ENCODE measurements at regions not wholly inside any gene's neighbourhood (a gene's known extent, or its start where the extent isn't known, plus 50 kb on each side); places are given as distances from the start of the nearest gene placed in this dataset.

DNA sequence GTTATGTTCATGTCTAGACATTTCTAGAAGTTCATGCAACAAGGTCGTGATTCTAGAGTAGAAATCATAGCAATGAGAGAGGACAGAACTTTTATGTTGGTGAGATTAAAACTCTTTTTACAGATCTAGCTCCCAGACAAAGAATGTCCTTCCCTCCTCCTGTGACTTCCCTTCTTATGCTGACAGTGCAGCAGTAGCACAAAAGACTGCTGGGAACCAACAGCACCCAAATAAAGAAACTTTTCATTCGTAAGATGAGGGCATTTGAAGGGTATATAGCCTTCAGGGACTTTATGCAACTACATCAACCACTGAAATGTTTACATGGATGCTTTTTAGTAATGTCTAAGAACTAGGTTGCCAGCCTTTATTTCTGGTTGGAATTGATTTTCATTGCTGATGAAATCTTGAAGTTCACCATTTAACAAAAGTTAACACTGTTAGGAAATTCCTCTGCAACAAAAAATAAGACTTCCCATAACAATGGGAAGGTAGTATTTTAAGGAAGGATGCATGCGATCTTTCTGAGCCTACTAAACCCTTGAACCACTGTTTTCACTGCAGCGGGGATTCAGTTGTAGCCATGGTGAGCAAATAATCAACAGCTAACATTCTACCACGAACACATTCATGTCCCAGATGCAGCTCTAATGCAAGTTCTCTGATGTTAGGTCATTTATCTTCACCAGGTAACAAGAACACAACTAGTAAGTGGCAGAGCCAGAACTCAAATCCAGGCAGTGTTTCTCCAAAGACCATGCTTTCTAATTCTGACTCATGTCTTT is 672.8 kb downstream of the PTPRC start:
- no peaks in the 10 kb centered on the region for H3K36me3 ChIP-seq (ENCODE audit: insufficient read depth, low read length)
- no peaks in the 10 kb centered on the region for H3K9me3 ChIP-seq (ENCODE audit: low read length)
- no peak overlapping the region for H3K9ac ChIP-seq (ENCODE audit: low read length)
- no peak overlapping the region for H3K4me3 ChIP-seq (ENCODE audit: low read depth in 1 of 2, low read length in 2 of 2)
- no peak overlapping the region for H3K27ac ChIP-seq (ENCODE audit: low read depth, low read length)
- no peaks in the 10 kb centered on the region for H3K4me1 ChIP-seq (ENCODE audit: insufficient read depth, low read length)
- no peaks in the 10 kb centered on the region for H3K27me3 ChIP-seq (ENCODE audit: control insufficient read depth in 1 of 2, insufficient read depth in 2 of 2, low read length in 2 of 2)

DNA sequence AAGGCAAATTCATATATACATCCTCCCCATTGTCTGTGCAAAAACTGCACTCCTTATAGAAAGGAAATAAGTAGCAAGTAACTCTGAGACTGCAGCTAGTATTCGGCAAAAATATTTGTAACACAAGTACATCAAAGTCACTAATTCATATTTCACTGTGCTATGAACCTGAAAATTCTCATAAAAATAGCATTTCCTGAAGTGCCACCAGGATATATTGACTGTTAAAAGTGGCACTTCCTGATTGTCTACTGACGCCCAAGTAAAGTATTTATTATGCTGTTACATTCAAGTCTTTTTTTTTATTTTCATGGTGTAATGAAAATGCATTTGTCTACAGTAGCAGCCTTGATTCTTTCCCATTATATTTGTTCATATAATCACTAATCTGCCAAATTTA is 673.8 kb downstream of the PTPRC start:
- Histone ChIP-seq H3K9me3 (ENCODE audit: low read length) (no peaks in the 10 kb centered on the region), H3K4me3 (ENCODE audit: low read depth in 1 of 2, low read length in 2 of 2) (no peak overlapping the region), H3K4me1 (ENCODE audit: insufficient read depth, low read length) (no peaks in the 10 kb centered on the region), H3K27me3 (ENCODE audit: control insufficient read depth in 1 of 2, insufficient read depth in 2 of 2, low read length in 2 of 2) (no peaks in the 10 kb centered on the region), H3K9ac (ENCODE audit: low read length) (no peak overlapping the region), H3K36me3 (ENCODE audit: insufficient read depth, low read length) (no peaks in the 10 kb centered on the region), H3K27ac (ENCODE audit: low read depth, low read length) (no peak overlapping the region)

DNA sequence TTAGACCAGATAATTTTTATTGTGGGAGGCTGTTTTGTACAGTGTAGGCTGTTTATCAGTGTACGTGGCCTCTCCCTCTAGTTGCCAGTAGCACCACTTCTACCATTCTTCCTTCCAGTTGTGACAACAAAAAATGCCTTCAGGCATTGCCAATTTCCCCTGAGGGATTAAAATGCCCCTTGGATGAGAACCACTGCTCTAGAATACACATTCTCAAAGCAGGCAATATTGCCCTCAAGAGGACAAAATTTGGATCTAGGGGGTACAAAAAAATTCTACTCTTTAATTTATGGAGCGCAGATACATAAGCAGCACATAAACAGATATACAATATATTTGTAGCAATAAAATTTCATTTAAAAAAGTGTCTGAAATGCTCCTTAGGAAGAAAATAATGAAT is 674.6 kb downstream of the PTPRC start:
- Histone ChIP-seq H3K36me3 (ENCODE audit: insufficient read depth, low read length) (no peaks in the 10 kb centered on the region), H3K27me3 (ENCODE audit: control insufficient read depth in 1 of 2, insufficient read depth in 2 of 2, low read length in 2 of 2) (no peaks in the 10 kb centered on the region), H3K9me3 (ENCODE audit: low read length) (no peaks in the 10 kb centered on the region), H3K4me1 (ENCODE audit: insufficient read depth, low read length) (no peaks in the 10 kb centered on the region), H3K27ac (ENCODE audit: low read depth, low read length) (no peak overlapping the region), H3K4me3 (ENCODE audit: low read depth in 1 of 2, low read length in 2 of 2) (no peak overlapping the region), H3K9ac (ENCODE audit: low read length) (no peak overlapping the region)

DNA sequence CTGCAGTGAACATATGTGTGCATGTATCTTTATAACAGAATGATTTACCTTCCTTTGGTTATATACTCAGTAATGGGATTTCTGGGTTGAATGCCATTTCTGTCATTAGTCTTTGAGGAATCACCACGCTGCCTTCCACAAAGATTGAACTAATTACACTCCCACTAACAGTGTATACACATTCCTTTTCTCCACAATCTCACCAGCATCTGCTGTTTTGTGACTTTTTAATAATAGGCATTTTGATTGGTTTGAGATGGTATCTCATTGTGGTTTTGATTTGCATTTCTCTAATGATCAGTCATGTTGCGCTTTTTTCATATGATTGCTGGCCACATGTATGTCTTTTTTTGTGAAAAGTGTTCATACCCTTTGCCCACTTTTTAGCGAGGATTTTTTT is 680.5 kb downstream of the PTPRC start:
- Histone ChIP-seq H3K9ac (ENCODE audit: low read length) (no peak overlapping the region), H3K27me3 (ENCODE audit: control insufficient read depth in 1 of 2, insufficient read depth in 2 of 2, low read length in 2 of 2) (no peaks in the 10 kb centered on the region), H3K9me3 (ENCODE audit: low read length) (no peaks in the 10 kb centered on the region), H3K36me3 (ENCODE audit: insufficient read depth, low read length) (no peaks in the 10 kb centered on the region), H3K27ac (ENCODE audit: low read depth, low read length) (no peak overlapping the region), H3K4me1 (ENCODE audit: insufficient read depth, low read length) (no peaks in the 10 kb centered on the region), H3K4me3 (ENCODE audit: low read depth in 1 of 2, low read length in 2 of 2) (no peak overlapping the region)

DNA sequence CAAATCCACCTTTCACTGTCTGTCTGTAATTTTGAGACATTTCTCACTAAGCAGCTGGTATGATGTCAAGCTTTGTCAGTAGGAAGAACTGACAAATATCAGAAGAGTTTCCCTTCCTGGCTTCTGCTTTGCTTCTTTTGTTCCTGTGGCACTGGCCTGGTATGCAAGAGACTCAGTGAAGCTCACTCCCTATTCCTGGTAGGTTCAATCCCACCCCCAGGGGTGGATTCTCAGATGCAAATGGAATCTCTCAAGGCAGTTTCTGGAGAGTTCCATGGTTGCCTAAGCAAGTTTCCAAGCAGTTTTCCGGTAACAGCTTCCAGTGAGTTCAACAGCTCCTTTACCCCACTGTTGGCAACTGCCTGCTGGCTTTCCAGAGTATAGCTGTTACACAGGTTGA is 683.4 kb downstream of the PTPRC start:
- Histone ChIP-seq H3K27me3 (ENCODE audit: control insufficient read depth in 1 of 2, insufficient read depth in 2 of 2, low read length in 2 of 2) (no peaks in the 10 kb centered on the region), H3K4me1 (ENCODE audit: insufficient read depth, low read length) (no peaks in the 10 kb centered on the region), H3K9ac (ENCODE audit: low read length) (no peak overlapping the region), H3K36me3 (ENCODE audit: insufficient read depth, low read length) (no peaks in the 10 kb centered on the region), H3K4me3 (ENCODE audit: low read depth in 1 of 2, low read length in 2 of 2) (no peak overlapping the region), H3K27ac (ENCODE audit: low read depth, low read length) (no peak overlapping the region), H3K9me3 (ENCODE audit: low read length) (no peaks in the 10 kb centered on the region)

DNA sequence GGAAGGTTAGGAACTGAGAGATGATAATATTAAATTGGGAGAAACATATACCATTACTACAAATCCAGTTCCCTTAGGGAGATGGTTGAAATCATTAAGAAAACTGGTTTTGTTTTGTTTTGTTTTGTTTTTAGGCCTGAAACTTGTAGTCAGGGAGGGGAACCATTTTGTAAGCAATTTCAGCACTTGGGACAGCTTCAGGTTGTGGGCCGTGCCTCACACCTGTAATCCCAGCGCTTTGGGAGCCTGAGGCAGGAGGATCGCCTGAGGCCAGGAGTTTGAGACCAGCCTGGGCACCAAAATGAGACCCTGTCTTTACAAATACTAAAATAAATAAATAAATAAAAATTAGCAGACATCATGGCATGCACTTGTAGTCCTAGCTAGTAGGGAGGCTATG is 694.3 kb upstream of the NR5A2 start:
- H3K4me3 ChIP-seq (ENCODE audit: low read depth in 1 of 2, low read length in 2 of 2): no peak overlapping the region
- no peak overlapping the region for H3K9ac ChIP-seq (ENCODE audit: low read length)
- H3K9me3 ChIP-seq (ENCODE audit: low read length): no peaks in the 10 kb centered on the region
- no peaks in the 10 kb centered on the region for H3K4me1 ChIP-seq (ENCODE audit: insufficient read depth, low read length)
- H3K36me3 ChIP-seq (ENCODE audit: insufficient read depth, low read length): no peaks in the 10 kb centered on the region
- no peaks in the 10 kb centered on the region for H3K27me3 ChIP-seq (ENCODE audit: control insufficient read depth in 1 of 2, insufficient read depth in 2 of 2, low read length in 2 of 2)
- H3K27ac ChIP-seq (ENCODE audit: low read depth, low read length): no peak overlapping the region

DNA sequence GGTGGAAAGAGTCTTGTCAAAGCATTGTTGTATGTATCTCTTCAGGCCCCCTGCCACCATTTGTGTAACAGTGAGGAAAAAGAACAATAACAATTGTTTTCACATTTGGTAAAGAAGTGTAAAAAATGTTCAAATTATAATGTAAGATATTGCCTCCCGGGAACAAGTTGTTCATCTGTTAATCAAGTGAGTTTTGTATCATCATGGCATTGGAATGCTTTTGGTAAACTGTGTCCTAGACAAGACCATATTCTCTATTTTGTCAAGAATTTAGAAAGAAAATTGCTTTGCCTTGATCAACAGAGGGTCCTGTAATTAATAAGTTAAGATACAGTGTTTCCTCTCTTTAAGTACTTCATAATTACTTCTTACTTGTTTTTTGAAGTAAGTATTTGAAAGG is 692.0 kb upstream of the NR5A2 start:
- Histone ChIP-seq H3K9ac (ENCODE audit: low read length) (no peak overlapping the region), H3K27me3 (ENCODE audit: control insufficient read depth in 1 of 2, insufficient read depth in 2 of 2, low read length in 2 of 2) (no peaks in the 10 kb centered on the region), H3K27ac (ENCODE audit: low read depth, low read length) (no peak overlapping the region), H3K9me3 (ENCODE audit: low read length) (no peaks in the 10 kb centered on the region), H3K4me1 (ENCODE audit: insufficient read depth, low read length) (no peaks in the 10 kb centered on the region), H3K4me3 (ENCODE audit: low read depth in 1 of 2, low read length in 2 of 2) (no peak overlapping the region), H3K36me3 (ENCODE audit: insufficient read depth, low read length) (no peaks in the 10 kb centered on the region)

DNA sequence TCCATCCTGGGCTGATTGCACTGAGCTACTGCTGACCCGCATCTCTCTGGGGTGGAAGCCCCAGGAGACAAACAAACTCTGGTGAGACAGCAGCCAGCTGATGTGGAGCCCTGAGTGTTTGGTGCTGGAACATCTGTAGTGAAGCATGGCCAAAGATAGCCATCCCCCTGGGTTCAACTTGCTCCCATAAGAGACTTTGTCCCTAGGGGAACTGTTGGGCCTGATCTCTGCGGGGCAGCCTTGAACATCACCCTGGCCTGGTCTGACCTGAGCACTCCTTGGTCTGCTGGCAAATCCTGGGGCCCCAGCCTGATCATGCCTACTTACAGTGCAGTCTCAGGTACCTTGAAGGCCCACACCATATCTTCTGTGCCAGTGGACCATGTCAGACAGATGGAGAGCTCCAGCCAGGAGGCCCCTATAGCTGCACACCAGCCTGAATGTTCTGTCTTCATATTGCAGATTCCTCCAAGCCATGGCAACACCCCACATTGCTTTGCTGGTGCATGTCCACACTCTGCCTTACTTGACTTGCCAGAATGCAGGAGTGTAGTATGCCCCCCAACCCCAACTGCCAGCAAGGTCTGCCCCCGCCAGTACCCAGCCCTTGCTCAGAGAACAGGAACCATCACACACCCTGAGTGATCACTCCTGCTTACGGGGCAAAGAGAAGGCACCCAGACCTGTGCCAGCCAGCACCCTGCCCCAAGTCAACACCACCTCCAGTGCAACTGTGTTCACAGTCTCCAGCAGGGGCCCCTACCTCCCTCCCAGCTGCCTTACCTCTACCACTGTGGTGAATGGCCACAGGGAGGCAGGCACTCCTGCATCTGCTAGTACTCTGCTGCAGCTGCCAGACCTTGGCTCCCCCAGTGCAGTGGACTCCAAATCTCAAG is 690.5 kb upstream of the NR5A2 start:
- no peaks in the 10 kb centered on the region for H3K27me3 ChIP-seq (ENCODE audit: control insufficient read depth in 1 of 2, insufficient read depth in 2 of 2, low read length in 2 of 2)
- no peaks in the 10 kb centered on the region for H3K9me3 ChIP-seq (ENCODE audit: low read length)
- no peak overlapping the region for H3K27ac ChIP-seq (ENCODE audit: low read depth, low read length)
- H3K36me3 ChIP-seq (ENCODE audit: insufficient read depth, low read length): no peaks in the 10 kb centered on the region
- no peak overlapping the region for H3K4me3 ChIP-seq (ENCODE audit: low read depth in 1 of 2, low read length in 2 of 2)
- H3K4me1 ChIP-seq (ENCODE audit: insufficient read depth, low read length): no peaks in the 10 kb centered on the region
- H3K9ac ChIP-seq (ENCODE audit: low read length): no peak overlapping the region

DNA sequence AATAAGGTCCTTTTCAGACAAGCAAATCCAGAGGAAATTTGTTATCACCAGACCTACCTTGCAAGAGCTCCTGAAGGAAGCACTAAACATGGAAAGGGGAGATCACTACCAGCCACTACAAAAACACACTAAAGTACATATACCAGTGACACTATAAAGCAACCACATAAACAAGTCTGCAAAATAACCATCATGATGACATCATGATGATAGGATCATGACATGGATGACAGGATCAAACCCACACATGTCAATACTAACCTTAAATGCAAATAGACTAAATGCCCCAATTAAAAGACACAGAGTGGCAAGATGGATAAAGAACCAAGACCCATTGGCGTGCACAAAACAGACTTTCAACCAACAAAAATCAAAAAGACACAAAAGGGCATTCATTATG is 688.8 kb upstream of the NR5A2 start:
- Histone ChIP-seq H3K27ac (ENCODE audit: low read depth, low read length) (no peak overlapping the region), H3K27me3 (ENCODE audit: control insufficient read depth in 1 of 2, insufficient read depth in 2 of 2, low read length in 2 of 2) (no peaks in the 10 kb centered on the region), H3K4me1 (ENCODE audit: insufficient read depth, low read length) (no peaks in the 10 kb centered on the region), H3K36me3 (ENCODE audit: insufficient read depth, low read length) (no peaks in the 10 kb centered on the region), H3K9ac (ENCODE audit: low read length) (no peak overlapping the region), H3K9me3 (ENCODE audit: low read length) (no peaks in the 10 kb centered on the region), H3K4me3 (ENCODE audit: low read depth in 1 of 2, low read length in 2 of 2) (no peak overlapping the region)

DNA sequence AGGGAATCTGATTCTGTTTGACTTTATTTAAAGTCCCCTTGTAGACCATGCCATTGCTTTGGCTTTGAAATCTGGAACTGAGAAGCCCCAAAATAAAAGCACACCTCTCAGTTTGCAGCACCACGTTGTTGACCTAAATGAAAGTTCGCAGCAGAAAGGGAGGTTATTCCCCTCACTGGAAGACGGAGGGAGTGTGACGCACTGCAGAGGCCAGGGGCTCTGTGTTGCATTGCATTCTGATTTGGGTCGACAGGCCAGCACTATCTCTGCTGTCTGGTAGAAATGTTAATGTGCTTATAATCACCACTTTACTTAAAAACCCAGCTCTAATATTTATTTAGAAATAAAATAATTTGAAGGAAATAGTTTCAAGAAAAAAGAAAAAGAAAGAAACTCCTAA is 675.2 kb upstream of the NR5A2 start:
- no peaks in the 10 kb centered on the region for H3K4me1 ChIP-seq (ENCODE audit: insufficient read depth, low read length)
- H3K36me3 ChIP-seq (ENCODE audit: insufficient read depth, low read length): no peaks in the 10 kb centered on the region
- no peak overlapping the region for H3K9ac ChIP-seq (ENCODE audit: low read length)
- H3K27ac ChIP-seq (ENCODE audit: low read depth, low read length): no peak overlapping the region
- H3K27me3 ChIP-seq (ENCODE audit: control insufficient read depth in 1 of 2, insufficient read depth in 2 of 2, low read length in 2 of 2): no peaks in the 10 kb centered on the region
- no peaks in the 10 kb centered on the region for H3K9me3 ChIP-seq (ENCODE audit: low read length)
- no peak overlapping the region for H3K4me3 ChIP-seq (ENCODE audit: low read depth in 1 of 2, low read length in 2 of 2)

DNA sequence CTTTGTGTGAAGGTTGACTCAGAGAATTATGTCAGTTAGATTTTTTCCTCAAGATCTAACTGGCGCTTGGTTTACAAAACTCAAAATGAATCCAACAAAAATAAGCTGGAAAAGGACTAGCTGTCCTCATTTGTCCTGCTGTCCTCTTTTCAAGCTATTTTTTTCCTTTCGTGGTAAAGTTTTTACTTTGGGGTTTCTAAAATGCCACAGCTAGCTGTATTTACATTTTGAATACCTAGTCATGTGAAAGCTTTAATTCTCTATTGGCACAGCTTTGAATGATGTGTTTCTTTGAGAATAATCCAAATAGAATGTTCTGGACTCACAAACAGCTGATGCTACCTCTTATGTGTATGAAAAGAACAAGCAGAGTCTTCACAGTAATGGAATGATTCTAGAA is 673.6 kb upstream of the NR5A2 start:
- no peak overlapping the region for H3K9ac ChIP-seq (ENCODE audit: low read length)
- no peaks in the 10 kb centered on the region for H3K9me3 ChIP-seq (ENCODE audit: low read length)
- H3K4me1 ChIP-seq (ENCODE audit: insufficient read depth, low read length): no peaks in the 10 kb centered on the region
- H3K4me3 ChIP-seq (ENCODE audit: low read depth in 1 of 2, low read length in 2 of 2): no peak overlapping the region
- no peak overlapping the region for H3K27ac ChIP-seq (ENCODE audit: low read depth, low read length)
- H3K27me3 ChIP-seq (ENCODE audit: control insufficient read depth in 1 of 2, insufficient read depth in 2 of 2, low read length in 2 of 2): no peaks in the 10 kb centered on the region
- no peaks in the 10 kb centered on the region for H3K36me3 ChIP-seq (ENCODE audit: insufficient read depth, low read length)

Measured in muscle layer of colon (tissue), 2 donors.